ENCODE measurements at regions not wholly inside any gene's neighbourhood (a gene's known extent, or its start where the extent isn't known, plus 50 kb on each side); places are given as distances from the start of the nearest gene placed in this dataset.
"Not testable (repeated sequence)": the region's sequence is repeated elsewhere in the genome, so short reads cannot be mapped to it uniquely, and the experiment has no call there.

DNA sequence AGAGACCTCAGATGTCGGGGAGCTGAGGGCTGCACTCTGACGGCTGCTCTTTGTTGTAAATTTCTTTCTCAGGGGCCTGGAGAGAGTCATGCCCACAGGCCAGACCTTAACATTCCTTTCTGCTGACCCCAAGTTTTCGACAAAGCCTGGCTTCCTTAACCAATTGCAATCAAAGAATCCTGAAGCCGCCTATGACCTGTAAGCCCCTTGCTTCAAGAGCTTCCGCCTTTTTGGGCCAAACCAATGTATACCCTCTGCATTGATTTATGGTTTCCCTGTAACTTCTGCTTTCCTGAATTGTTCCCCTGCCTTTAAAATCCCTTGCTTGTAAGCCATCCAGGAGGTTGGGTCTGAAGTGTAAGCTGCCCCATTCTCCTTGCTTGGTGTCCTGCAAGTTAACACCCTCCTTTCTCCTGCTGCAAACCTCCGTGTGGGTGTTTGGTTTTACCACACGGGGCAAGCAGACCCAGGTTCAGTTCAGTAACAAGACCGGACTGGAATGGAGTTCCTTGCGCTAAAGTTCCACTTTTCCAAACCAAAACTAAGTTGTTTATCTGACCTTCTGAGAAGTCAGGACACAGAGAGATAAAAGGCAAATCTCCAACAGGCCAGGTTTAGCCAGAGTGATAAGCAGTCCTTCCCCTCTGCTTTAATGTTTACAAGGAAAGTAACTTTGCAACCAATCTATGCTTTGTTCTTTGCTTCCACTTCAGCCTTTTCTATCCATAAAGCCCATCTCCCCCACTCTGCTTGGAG is 141.6 kb downstream of the KCNJ12 start:
- no peak for DNase-seq

DNA sequence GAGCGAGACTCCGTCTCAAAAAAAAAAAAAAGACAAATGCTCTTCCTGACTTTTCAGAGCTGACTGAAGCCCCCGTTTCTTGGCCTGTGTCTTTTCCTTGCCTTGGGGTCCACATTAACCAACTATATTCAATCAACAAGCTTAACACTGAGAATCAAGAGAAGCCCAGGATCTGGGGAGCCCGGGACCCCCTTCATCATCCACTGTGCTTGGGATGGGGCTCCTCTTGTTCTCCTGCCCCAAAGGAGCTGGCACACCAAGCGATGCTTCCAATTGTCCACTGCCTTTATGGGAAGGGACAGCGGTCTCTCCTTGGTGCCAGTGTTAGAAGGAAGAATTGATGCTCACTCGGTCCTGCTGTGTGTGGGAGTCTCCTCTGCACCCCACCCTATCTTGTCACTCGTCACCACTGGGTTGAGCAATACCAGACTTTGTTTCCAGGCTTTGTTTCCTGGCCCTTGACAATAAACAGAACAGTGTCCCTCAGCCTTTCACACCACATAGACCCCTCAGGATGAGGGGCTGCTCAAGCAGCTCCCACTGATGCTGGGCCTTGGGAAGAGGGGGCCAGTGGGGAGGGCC is 146.7 kb downstream of the KCNJ12 start:
- DNase-seq, result no peak

DNA sequence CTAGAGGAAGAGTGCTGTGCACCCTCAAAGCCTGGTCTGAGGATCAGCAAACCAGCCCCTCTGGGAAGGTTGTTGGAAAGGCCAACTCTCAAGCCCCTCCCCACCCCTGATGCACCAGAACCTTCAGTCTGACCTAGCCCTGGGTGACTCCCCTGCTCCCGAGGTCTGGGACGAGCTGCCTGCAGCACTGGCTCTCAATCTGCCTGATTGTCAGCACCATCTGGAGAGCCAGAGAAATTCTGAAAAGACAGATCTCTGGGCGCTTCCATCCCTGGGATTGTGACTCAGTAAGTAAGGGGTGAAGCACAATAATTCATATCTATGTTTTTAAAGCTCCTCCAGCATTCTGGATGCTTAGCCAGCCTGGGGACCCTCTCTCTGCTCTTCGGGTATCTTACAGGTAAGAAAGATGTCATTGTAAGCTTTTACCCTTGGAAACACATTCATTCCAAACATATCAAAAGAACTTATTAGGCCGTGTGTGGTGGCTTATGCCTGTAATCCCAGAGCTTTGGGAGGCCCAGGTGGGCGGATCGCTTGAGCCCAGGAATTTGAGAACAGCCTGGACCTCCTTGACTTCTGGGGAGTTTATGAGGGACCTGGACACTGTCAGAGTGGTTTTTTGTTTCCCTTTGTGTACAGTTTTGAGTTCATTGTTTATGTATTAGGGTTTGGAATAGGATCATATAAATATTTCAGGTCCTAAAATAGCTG is 147.5 kb downstream of the KCNJ12 start:
- no peak for DNase-seq

DNA sequence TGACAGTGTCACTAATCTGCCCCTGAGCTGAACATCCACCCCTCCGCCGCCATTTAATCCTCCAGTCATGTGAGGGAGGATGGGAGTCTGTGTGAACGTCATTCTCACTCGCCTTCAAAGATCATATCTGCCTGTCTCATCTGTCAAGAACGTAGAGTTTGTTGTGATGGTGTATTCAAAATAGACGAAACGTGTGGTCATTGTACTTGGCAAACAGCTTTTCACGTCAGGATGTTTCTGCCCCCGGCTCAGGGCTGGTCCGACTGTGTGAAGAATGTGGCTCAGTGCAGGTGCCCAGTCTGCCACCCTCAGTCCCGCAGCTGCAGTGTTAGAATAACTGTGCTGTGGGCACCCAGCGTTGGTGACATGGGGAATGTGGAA is 148.0 kb downstream of the KCNJ12 start:
- DNase-seq, result peak; percentile 57 to 82

DNA sequence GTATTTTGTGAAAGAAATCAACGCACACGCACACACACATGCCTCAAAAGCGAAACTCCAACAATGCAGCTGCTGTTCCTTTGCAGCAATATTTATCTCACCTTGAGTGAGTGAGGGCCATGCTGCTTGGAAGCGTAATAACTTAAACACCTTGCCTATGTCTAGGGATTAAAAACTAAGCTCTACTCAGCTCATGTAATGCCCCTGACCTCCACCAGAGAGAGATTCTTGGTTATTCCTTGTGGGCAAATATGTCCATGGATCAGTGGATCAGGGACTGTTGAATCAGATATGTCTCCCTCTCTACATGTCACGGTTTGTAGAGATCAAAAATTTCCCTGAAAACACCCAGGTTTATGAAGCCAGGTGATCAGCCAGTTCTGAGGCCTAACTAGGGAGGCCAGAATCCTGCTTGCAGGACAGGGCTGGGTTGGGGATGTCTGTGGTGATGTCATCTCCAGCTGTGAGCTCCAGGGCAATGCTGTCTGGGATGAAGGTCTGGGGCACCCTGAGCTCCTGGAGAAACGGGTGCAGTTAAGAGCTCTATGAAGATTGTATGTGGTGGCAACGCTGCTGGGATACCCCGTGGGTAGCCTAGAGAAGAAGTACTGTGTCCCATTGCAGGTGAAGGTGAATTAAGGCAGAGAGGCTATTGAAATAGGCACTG is 149.4 kb downstream of the KCNJ12 start:
- no peak for DNase-seq

DNA sequence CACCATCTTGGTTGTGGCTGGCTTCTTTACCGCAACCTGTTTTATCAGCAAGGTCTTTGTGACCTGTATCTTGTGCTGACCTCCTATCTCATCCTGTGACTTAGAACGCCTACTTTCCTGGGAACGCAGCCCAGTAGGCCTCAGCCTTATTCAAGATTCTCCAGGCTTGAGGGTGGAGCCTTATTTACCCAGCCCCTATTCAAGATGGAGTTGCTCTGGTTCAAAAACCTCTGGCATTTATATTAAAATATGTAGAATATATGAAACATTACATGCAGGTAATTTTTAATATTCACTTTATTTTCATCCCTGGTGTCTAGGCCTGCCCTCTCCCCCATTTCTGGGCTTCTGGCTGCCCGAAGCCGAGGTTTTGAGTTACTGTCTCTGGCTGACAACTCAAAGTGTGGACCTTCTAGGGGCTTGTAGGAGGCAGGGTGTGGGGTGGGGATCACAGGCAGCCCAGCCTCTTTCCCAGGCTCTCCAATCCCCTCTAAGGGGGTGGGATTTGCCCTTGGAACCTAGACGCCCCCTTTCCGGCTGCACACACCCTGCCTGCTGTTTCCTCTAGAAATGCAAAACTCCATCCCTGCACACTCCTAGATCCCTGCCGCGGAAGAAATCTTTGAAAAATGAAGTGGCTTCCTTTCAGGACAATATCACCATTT is 152.0 kb downstream of the KCNJ12 start:
- no peak for DNase-seq

DNA sequence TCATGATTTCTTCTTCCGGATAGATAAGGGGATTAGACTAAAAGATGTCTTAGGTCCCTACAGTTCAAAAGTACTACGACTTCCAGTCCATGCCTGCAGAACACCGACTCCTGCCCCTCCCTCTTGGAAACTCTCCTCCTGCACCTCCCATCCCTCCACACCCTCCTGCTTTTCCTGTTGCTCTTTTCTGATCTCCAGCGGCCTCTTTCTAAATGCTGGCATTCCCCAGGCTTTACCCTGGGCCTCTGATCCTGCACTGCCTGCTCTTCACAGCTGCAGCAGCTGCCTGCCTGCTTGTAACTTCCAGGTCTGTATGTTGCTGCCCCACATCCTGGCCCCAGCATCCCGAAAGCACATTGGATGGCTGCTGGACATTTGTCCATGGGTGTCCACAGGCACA is 154.2 kb downstream of the KCNJ12 start:
- DNase-seq, result no peak

DNA sequence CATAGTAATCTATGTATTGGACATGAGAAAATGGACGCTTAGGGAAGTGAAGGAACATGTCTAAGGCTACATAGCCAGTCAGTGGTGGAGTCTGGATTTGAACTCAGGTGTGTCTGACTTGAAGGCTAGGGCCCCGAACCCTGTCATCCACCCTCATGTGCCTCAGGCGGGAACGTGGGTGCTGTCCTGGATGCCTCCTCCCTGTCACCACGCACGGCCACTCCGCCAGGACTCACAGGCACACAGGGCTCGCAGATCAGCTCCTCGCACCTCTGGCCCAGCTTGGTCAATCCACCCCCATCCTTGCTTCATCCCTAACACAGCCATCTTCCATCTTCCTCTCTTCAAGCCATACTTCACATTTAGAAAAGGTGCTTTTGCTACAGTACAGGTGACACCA is 154.7 kb downstream of the KCNJ12 start:
- no peak for DNase-seq

DNA sequence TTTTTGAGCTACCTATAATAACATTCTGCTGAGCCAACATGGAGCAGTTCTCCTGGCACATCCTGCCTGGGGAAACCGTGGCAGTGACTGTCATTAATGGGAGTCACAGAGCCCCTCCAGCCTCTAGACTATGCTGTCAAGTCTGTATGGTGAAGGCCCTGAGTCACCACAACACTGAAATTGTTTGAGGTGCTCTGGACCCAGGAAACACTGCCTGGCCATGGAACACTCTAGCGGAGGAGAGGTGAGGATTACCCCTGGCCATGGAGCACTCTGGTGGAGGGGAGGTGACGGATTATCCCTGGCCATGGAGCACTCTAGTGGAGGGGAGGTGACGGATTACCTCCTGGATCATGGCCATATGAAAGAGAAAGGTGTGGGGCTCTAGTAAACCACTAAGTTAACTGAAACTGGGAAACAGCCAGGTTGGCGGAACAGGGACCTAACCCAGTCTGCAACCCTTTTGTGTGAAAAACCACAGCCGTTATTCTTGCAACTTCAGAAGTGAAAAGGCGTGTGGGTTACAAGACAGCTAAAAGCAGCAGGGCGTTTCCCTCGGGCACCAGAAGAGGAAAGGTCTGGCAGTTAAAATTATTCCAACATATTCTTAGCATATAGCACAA is 156.7 kb downstream of the KCNJ12 start:
- DNase-seq, result no peak

DNA sequence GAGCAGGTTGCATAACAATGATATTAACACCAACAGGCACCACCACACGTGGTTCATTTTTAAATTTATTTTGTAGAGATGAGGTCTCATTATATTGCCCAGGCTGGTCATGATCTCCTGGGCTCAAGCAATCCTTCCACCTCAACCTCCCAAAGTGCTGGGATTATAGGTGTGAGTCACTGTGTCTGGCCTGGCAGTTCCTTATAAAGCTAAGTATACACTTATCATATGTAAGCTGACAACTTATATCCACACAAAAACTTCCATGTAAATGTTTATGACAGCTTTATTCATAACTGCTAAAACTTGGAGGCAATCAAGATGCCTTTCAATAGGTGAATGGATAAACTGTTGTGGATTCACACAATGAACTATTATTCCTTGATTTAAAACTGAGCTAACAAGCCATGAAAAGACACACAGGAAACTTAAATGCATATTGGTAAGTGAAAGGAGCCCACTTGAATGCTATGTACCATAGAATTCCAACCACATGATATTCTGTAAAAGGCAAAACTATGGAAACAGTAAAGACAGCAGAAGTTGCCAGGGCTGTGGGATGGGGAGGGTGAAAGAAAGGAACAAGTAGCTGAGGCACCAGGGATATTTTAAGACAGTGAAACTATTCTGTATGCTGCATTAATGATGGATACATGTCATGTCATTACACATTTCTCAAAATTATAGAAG is 156.5 kb upstream of the KCNJ18 start:
- DNase-seq, result no peak

DNA sequence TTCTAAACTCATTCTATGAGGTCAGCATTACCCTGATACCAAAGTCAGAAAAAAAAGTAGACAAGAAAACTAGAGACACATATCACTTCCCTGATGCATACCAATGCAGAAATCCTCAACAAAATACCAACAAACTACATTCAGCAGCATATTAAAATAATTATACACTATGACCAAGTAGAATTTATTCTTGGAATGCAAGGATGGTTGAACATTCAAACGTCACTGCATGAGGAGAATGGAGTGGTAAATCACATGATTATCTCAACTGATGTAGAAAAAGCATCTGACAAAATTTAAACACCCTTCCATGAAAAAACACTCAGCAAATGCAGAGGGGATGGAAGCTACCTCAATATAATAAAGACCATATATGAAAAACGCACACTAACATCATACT is 155.0 kb upstream of the KCNJ18 start:
- DNase-seq, result no peak

DNA sequence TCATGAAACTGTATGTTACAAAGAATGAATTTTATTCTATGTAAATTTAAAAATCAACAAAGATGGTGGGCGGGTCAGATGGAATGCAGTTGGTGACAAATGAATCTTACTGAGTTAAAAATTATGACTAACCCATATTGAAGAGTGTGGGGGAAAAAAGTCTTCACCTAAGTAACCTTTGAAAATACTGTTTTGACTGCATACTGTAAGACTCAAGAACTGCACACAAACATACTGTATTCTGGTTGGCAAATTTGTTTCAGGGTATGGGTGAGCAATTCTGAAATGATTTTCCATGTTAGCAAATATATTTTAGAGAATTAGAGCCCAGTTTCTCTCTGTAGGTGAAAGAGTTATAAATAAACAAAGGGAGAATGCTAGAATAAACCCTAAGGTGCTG is 153.7 kb upstream of the KCNJ18 start:
- DNase-seq, result no peak

DNA sequence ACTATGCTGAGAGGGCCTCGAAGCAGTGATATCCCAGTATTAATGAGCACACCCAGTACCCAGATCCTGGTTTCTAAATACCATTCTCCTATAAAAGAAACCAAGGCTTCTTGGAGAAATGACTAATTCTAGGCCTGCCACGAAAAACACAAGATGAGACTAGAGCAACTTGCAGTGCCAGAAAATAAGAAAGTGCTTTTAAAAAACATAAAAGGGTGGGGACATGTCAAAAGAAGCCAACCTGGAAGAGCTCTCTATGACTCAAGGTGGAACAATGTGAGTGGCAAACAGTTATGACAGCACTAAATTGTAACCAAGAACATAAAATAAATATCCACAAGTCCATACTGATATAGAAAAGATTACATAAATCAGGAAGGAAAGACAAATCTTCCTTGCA is 153.2 kb upstream of the KCNJ18 start:
- DNase-seq, result no peak

DNA sequence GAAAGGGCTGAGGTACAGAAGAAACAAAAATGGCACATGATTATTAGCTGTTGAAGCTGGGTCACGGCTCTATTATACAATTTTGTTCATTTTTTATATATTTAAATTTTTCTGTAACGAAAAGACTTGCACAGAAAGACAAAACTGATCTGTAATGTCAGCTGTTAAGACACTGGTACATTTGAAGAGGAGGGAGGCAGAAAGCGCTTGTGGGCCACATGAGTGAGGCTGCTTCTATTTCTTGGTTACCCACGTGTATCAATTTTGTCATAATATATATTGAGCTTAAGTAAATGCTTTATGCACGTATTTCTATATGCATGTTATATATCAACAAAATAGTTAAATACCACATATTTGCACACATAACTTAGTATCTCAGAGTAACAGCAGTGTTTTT is 151.8 kb upstream of the KCNJ18 start:
- DNase-seq, result no peak

DNA sequence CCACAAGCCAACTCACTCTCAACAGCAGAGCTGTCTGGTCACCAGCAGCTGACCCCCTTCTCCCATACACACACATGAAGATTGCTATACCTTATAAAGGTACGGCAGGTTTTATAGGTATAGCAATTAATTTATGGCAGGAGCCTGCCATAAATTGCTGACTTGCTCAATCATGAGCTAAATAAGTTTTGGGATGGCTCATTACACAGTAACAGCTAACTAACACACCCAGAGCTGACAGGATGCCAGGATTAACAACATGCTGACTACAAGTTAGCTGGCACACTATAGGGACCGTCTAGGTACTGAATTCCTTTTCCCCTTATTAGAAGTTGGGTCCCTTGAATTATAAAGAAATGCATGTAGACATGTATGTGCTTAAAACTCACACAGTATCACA is 150.3 kb upstream of the KCNJ18 start:
- DNase-seq, result no peak

DNA sequence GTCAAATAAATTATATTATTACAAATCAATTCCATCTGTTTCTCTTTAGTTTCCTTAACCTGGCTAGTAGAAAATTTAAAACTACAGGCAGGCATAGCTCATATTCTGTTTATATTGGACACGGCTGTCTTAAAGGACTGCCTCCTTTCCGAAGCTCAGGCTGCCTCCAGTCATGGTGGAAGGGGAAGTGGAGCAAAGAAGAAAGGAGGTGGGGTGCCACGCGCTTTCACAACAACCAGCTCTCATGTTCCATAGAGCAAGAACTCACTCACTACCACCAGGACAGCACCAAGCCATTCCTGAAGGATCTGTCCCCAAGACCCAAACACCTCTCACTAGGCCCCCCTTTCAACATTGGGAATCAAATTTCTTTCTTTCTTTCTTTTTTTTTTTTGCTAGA is 149.3 kb upstream of the KCNJ18 start:
- no peak for DNase-seq

DNA sequence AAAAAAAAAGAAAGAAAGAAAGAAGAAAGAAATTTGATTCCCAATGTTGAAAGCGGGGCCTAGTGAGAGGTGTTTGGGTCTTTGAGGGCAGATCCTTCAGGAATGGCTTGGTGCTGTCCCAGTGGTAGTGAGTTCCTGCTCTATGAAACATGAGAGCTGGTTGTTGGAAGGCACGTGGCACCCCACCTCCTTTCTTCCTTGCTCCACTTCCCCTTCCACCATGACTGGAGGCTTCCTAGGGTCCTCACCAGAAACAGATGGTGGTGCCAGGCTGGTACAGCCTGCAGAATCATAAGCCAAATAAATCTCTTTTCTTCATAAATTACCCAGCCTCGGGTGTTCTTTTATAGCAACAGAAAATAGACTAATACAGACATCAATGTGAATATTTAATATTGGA is 147.3 kb upstream of the KCNJ18 start:
- DNase-seq, result no peak

DNA sequence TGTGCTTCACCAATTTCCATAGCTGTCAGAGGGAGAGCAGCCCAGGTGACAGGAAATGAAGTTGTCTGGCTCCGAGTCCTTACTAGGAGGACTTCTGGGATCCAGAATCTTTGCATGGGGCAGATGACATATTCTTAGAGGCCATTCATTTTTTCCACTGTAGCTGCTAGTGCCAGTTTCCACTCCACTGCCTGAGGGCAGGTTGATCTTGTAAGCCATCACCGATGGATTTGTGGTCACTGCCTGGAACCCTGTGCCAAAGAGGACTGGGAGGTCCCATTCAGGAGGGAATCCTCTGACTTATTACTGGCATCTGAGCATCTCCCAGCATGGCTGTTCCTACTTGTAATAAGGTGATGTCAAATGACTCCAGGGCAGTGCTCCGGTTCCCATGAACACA is 144.1 kb upstream of the KCNJ18 start:
- no peak for DNase-seq

DNA sequence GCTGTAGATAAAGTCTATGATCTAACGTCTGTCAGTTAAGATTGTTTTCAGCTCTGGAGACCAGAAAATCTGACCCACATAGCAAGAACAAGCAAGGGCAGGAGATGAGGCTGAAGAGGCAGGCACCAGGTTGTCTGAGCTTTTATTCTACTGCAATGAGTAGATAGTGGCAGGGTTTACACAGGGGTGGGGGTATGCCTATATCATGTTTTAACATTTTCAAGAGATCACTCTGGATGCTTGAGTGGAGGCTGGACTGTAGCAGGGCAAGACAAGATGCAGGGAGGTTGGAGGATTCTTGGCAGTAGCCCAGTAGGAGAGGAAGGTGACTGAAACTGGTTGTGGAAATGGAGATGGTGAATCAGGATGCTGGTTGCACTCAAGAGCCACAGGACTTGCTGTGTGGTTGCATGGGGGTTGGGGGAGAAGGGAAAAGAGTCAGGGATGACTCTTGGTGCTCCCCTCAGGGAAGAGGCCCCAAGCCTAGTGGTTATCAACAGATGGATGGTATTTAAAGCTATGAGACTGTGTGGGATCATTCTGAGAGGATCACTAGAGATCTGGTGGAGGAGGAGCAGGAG is 143.1 kb upstream of the KCNJ18 start:
- DNase-seq, result no peak

DNA sequence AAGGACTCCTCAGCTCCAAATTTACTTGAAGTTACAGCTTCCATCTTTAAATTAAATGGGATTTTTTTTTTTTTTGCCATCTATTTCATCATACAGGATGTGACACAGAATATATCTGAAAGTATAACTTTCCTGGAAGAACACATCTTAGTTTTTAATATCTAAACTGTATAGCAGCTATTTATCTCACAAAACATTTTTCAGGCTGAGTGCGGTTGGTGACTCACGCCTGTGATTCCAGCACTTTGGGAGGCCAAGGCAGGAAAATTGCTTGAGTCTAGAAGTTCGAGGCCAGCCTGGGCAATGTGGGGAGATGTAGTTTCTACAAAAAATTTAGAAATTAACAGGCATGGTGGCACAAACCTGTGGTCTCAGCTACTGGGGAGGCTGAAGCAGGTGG is 142.3 kb upstream of the KCNJ18 start:
- DNase-seq, result not testable (repeated sequence)

DNA sequence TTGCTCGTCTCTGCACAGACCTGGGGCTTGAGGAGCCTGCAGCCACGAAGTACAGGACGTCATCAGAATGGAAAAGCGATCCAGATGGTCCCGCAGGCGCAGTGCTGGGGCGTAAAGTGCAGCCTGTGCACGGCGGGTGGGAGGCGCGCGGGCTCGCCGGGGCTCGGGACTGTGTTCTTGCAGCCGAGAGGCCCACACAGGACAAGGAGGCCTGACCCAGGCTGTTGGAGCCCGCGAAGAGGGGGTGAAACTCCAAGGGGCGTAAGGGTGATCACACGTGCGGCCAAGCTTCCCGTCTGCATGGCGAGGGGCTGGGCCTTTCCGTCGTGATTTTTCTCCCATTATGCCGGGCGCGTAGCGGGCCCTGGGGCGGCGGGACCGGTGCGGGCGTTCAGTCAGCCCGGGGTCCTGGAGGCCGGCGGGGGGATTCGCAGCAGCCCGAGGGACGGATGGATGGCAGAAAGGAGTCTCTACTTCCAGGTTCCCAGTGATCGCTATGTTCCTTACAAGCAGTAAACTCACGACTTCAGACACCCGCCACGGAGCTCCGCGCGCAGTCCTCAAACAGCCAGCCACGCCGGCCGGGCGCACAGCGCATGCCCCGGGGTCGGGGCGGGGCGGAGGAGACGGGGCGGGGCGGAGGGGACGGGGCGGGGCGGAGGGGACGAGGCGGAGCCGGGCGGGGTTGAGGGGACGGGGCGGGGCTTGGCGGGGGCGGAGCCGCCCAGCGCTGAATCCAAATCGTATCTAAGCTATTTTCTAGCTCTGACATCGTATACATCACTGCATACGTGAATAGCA is 141.0 kb upstream of the KCNJ18 start:
- peak; percentile 81 to 84 for DNase-seq
